Left lung (tissue), 4 donors: ENCODE measurements at regions not wholly inside any gene's neighbourhood (a gene's known extent, or its start where the extent isn't known, plus 50 kb on each side); places are given as distances from the start of the nearest gene placed in this dataset.
A peak's percentile ranks its signal among the peaks of the same experiment; 100 is the strongest.

ENCODE experiments used
- ATAC-seq: fragments of 200-7000 bp; cut with Tn5 transposase; one replicate; pipeline ENCODE4 v1.9.1; 2020; ENCODE audit warnings: moderate library complexity
- DNase-seq, 4 donors: peaks; one replicate each; pipeline ENCODE4 v3.0.0-alpha.2; 2013 to 2020
- H3K27ac ChIP-seq, 2 donors: fragments of 200-600 bp; sonication (generic) in 1 of 2; one replicate each; pipeline versions ENCODE4 v1.5.0 to v1.8.0; 2020 to 2021
- H3K27me3 ChIP-seq, 2 donors: fragments of 200-600 bp; sonication (generic) in 1 of 2; one replicate each; pipeline versions ENCODE4 v1.5.0 to v1.8.0; 2020 to 2021
- H3K36me3 ChIP-seq, 2 donors: fragments of 200-600 bp; sonication (generic) in 1 of 2; one replicate each; pipeline versions ENCODE4 v1.5.0 to v1.8.0; 2020 to 2021
- H3K4me1 ChIP-seq, 2 donors: fragments of 200-600 bp; one replicate each; pipeline ENCODE4 v1.8.0; 2021
- H3K4me3 ChIP-seq, 2 donors: fragments of 200-600 bp; sonication (generic) in 1 of 2; one replicate each; pipeline versions ENCODE4 v1.5.0 to v1.8.0; 2020 to 2021; ENCODE audit warnings: mild to moderate bottlenecking in 1 of 2
- H3K9me3 ChIP-seq, 2 donors: fragments of 200-600 bp; sonication (generic) in 1 of 2; one replicate each; pipeline versions ENCODE4 v1.5.0 to v1.8.0; 2020 to 2021
- CTCF ChIP-seq, 2 donors: fragments of 200-600 bp; sonication (generic) in 1 of 2; IDR thresholded peaks; one replicate each; pipeline versions ENCODE4 v1.5.0 to v1.8.0; 2021; ENCODE audit warnings: antibody characterized with exemption in 2 of 2
- intact Hi-C, 2 donors: fragments of 100-400 bp; cut with DNase I; formaldehyde crosslinking; loops; one replicate each; pipeline versions ENCODE4 v1.11.2 to v1.14.2; 2022
- donor health status: DM: no; HTN: yes; CAD: no.
- donor health status: DM: no; HTN: no; CAD: no.

- no peak for TF ChIP-seq CTCF (IDR thresholded peaks at IDR 0.05)
- Histone ChIP-seq H3K4me1 (no peaks in the 10 kb centered on the region), H3K4me3 (no peak overlapping the region), H3K27ac (no peak overlapping the region), H3K27me3 (peaks cover 0 to 40% of the 10 kb centered on the region in 2 donors), H3K9me3 (no peaks in the 10 kb centered on the region), H3K36me3 (no peaks in the 10 kb centered on the region)
- ATAC-seq (no peak), DNase-seq (no peak)
- intact Hi-C loops = no loop called here
These were observed 116.1 kb upstream of the CDH4 start for GRCh38 chr20:61135968-61136367.

- TF ChIP-seq CTCF (IDR thresholded peaks at IDR 0.05) = no peak
- ATAC-seq = no peak
These were observed 113.5 kb upstream of the CDH4 start for GRCh38 chr20:61138566-61138965.

GRCh38 chr20:61139031-61139430 is 113.0 kb upstream of the CDH4 start:
- no peak for DNase-seq
- no peaks in the 10 kb centered on the region for H3K4me1 ChIP-seq
- no peak overlapping the region for H3K4me3 ChIP-seq
- H3K9me3 ChIP-seq = no peaks in the 10 kb centered on the region
- TF ChIP-seq CTCF (IDR thresholded peaks at IDR 0.05) = no peak
- no peak overlapping the region for H3K27ac ChIP-seq
- H3K27me3 ChIP-seq = peaks cover 0 to 32% of the 10 kb centered on the region in 2 donors
- ATAC-seq = no peak
- no peaks in the 10 kb centered on the region for H3K36me3 ChIP-seq
- intact Hi-C loops = no loop called here

More at GRCh38 chr20:61138566-61138965, 113.5 kb upstream of the CDH4 start:
- no peak overlapping the region for H3K27ac ChIP-seq
- intact Hi-C loops = no loop called here
- H3K27me3 ChIP-seq = peaks cover 0 to 32% of the 10 kb centered on the region in 2 donors
- H3K9me3 ChIP-seq = no peaks in the 10 kb centered on the region
- H3K4me3 ChIP-seq = no peak overlapping the region
- no peak for DNase-seq
- no peaks in the 10 kb centered on the region for H3K36me3 ChIP-seq
- no peaks in the 10 kb centered on the region for H3K4me1 ChIP-seq

GRCh38 chr20:61140576-61140975 is 111.5 kb upstream of the CDH4 start:
- H3K27me3 ChIP-seq = peaks cover 0 to 22% of the 10 kb centered on the region in 2 donors
- H3K4me3 ChIP-seq = no peak overlapping the region
- no peaks in the 10 kb centered on the region for H3K4me1 ChIP-seq
- H3K36me3 ChIP-seq = no peaks in the 10 kb centered on the region
- no peaks in the 10 kb centered on the region for H3K9me3 ChIP-seq
- intact Hi-C loops = no loop called here
- no peak overlapping the region for H3K27ac ChIP-seq
- ATAC-seq = no peak
- no peak for TF ChIP-seq CTCF (IDR thresholded peaks at IDR 0.05)
- no peak for DNase-seq

GRCh38 chr20:61146023-61146422 is 106.0 kb upstream of the CDH4 start:
- no peak overlapping the region for H3K4me3 ChIP-seq
- intact Hi-C loops = no loop called here
- no peak for ATAC-seq
- TF ChIP-seq CTCF (IDR thresholded peaks at IDR 0.05) = no peak
- no peaks in the 10 kb centered on the region for H3K9me3 ChIP-seq
- H3K27me3 ChIP-seq = no peaks in the 10 kb centered on the region
- H3K36me3 ChIP-seq = no peaks in the 10 kb centered on the region
- no peaks in the 10 kb centered on the region for H3K4me1 ChIP-seq
- DNase-seq = peak in 1 of 4 donors; percentile 16
- no peak overlapping the region for H3K27ac ChIP-seq
